Stimulated activated CD4-positive, alpha-beta T cell treated with anti-CD3 and anti-CD28 coated beads, Interleukin-15, amount 100 ng/mL, for 48 hours (primary cell): ENCODE measurements at regions not wholly inside any gene's neighbourhood (a gene's known extent, or its start where the extent isn't known, plus 50 kb on each side); places are given as distances from the start of the nearest gene placed in this dataset.
"Not testable (repeated sequence)": the region's sequence is repeated elsewhere in the genome, so short reads cannot be mapped to it uniquely, and the experiment has no call there.

Source experiments
- DNase-seq, 2 donors: peaks; one replicate each; pipeline ENCODE4 v3.0.0-alpha.2; 2020; ENCODE audit warnings: low read depth in 2 of 2

GRCh38 chr7:142501434-142501833 is 243.6 kb upstream of the PRSS58 start:
- DNase-seq: no peak

DNA sequence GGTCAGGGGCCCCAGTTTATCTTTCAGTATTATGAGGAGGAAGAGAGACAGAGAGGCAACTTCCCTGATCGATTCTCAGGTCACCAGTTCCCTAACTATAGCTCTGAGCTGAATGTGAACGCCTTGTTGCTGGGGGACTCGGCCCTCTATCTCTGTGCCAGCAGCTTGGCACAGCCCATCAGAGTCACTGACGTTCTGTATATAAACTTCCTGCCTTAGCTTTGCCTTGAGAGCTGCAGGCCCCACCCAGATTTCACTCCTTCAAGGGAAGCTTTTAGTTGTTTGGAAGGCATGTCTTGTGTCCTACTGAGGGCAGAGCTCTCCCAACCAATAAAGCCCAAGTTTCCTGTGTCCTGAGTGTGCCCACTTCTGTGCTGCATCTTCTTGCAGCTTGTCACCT is 242.5 kb upstream of the PRSS58 start:
- DNase-seq: no peak

- DNase-seq: no peak
Measured at GRCh38 chr7:142499635-142500034, 241.8 kb upstream of the PRSS58 start.

GRCh38 chr7:142498364-142498763 is 240.5 kb upstream of the PRSS58 start:
- no peak for DNase-seq

GRCh38 chr7:142496545-142496991 is 238.7 kb upstream of the PRSS58 start:
- DNase-seq: no peak

DNA sequence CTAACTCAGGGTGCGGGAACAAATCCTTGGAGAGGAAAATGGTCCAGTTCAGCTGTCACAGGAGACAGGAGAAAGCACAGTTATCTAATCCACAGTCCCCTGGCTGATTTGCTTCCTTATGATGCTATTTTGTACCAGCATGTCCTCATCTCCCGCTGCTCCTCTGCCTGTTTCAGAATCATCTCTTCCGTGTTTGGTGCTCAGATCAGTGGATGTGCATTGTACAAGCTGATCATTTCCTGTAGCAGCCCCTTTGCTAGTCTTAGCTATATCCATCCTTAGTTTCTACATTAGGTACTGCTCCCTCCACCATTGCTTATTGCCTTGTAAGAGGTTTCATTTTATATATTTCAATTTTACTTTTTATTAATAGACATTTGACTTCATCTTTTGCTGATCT is 238.0 kb upstream of the PRSS58 start:
- DNase-seq: not testable (repeated sequence)

DNA sequence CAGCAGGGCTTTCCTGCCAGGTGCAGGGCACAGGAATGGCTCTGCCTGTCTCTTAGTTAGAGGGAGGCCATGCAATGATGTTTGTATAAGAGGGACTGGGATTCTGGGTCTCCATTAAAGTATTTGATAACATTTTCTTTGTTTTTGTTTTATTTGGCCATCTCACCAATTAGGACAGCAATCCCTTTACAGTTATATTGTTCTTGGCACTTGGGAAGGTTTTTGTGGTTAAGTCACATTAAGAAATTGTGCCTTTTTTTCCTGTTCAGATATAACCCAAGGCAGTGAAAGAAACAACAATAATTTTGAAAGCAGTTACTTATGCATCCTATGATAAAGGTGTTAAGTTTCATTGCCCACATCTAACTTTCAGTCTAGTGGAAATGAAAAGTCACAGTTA is 237.4 kb upstream of the PRSS58 start:
- not testable (repeated sequence) for DNase-seq

DNA sequence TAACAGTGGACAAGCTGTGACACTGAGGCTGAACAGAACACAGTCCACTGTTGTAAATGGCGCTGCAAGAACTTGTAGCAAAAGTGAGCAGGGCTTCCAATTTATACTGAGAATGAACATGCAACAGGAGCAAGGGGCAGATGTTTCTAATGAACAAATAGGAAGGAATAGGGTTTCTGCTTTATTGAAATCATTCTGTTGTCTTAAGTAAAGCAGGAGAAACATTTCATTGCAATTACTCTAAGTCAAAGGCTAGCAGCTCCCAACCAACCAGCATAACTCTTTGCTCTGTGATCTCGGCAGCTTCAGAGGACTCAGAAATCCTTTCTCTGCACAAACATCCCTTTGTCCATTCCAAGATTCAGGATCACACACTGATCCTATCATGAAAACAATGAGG is 236.2 kb upstream of the PRSS58 start:
- no peak for DNase-seq

DNA sequence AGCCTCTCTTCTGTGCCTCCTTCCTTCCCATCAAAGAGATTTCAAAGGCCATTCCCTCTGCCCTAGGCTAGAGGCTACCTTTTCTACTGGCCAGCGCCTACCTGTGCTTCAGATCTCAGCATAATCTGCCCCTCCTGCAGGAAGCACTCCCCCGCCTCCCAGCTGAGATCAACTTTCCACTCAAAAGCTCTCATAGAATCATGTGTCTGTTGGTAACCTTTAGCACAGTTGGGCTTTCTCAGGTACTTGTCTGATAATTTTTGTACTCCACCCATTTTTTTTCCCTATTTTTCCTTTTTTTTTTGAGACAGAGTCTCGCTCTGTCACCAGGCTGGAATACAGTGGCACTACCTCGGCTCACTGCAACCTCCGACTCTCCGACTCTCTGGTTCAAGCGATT is 231.0 kb upstream of the PRSS58 start:
- DNase-seq: no peak

GRCh38 chr7:142488036-142488633 is 230.3 kb upstream of the PRSS58 start:
- DNase-seq: no peak

DNA sequence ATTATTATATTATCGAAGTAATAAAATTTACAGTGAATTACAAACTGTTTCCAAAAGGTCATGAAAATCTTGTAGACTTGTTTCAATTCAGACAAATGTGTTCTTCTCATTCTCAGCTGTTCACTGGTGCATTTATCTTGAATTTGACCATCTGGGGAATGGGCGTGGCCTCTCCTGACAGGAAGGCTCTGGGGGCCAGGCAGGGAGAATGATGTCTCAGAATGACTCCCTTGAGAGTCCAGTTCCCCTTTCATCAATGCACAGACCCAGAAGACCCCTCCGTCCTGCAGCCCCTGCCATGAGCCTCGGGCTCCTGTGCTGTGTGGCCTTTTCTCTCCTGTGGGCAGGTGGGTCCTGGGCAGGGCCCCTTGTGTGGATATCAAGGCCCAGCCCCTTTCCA is 229.7 kb upstream of the PRSS58 start:
- not testable (repeated sequence) for DNase-seq

DNA sequence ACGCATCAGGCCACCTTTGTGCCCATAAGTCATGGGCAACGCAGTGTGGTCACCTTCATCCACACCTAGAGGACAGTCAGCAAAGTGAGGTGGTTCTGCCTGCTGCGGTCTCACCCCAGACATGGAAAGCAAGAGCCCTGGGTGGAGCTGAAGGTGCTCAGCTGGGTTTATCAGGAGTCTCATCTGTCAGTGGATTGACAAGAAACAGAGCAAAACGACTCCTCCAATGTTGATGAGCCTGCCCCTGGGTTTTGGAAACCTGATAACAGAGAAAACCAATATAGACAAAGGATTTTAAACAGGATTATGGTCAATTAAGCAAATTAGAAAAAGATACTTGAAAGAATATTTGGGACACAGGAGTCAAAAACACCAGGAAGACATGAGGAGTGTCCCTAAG is 229.3 kb upstream of the PRSS58 start:
- DNase-seq: no peak

DNA sequence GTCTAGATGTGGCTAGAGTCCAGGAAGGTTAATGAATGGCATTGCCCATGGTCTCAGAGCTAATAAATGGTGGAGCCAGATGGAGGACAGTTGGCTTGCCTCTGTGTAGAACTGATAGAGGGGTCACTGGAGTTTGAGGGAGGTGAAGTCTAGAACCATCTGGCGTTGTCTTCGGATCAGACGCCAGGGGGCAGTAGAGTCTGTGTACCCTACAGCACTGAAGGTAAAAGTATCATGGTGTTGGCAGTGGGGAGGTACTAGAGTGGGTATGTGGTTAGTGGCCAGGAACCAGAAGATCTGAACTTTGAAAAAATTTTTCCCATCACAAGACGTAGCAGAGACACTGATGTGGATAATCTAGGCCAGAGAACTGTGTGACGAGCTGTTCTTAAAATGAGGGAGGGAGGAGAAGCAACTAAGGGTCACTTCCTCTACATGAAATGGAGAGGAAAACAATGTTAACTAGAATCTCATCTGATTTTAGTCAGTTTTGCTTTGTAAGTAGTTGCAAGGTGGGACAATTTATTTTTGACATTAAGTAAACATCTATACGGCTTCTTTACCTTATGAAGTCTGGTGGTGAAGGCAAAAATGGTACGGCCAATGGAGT is 227.9 kb upstream of the PRSS58 start:
- DNase-seq: no peak

DNA sequence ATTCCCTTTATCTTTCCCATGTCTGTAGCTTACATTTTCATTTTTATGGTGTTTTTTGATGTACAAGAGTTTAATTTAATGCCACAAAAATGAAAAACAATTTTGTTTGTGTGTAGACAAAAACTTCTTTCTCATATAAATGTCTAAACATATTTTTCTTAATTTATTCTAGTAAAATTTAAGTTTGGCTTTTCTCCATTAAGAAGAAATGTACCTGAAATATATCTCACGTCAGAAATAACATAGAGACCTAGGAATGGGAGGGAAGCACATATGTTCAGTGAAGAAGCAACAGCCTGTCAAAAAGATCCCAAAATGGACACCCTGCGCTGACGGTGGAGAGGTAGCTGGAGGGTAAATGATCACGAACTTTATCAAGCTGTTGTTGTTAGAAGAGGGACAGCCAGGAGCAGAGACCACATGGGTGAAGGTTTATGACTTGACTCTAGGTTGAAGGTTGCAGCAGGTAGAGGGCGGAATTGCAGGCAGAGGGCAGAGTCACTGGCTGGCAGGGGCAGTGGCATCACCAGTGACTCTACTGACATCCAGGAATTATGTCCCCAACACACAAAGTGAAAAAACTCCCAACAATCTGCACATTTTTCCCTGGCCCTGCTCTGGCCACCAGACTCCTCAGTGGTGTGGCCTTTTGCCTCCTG is 225.9 kb upstream of the PRSS58 start:
- DNase-seq: no peak

- DNase-seq: peak in 1 of 2 donors; percentile 54
Measured at GRCh38 chr7:142482891-142483658, 225.2 kb upstream of the PRSS58 start.

GRCh38 chr7:142481548-142481947 is 223.7 kb upstream of the PRSS58 start:
- DNase-seq: no peak

- no peak for DNase-seq
Measured at GRCh38 chr7:142478479-142479220, 220.8 kb upstream of the PRSS58 start.

DNA sequence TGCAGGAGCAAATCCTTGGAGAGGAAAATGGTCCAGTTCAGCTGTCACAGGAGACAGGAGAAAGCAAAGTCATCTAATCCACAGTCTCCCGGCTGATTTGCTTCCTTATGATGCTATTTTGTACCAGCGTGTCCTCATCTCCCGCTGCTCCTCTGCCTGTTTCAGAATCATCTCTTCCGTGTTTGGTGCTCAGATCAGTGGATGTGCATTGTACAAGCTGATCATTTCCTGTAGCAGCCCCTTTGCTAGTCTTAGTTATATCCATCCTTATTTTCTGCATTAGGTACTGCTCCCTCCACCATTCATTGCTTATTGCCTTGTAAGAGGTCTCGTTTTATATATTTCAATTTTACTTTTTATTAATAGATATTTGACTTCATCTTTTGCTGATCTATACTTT is 219.9 kb upstream of the PRSS58 start:
- DNase-seq: not testable (repeated sequence)

GRCh38 chr7:142477079-142477651 is 219.3 kb upstream of the PRSS58 start:
- DNase-seq: no peak

DNA sequence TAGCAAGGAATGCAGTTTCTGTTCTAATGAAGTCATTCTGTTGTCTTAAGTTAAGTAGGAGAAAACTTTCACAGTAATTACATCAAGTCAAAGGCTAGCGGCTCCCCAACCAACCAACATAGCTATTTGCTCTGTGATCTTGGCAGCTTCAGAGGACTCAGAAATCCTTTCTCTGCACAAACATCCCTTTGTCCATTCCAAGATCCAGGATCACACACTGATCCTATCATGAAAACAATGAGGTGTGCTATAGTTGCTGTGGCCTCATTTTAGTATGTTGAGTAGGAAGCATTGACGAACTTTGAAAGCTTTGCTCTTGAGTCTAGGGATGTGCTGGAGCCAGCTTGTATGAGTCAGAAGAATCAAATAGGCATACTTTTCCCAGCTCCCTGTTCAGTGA is 218.2 kb upstream of the PRSS58 start:
- no peak for DNase-seq

DNA sequence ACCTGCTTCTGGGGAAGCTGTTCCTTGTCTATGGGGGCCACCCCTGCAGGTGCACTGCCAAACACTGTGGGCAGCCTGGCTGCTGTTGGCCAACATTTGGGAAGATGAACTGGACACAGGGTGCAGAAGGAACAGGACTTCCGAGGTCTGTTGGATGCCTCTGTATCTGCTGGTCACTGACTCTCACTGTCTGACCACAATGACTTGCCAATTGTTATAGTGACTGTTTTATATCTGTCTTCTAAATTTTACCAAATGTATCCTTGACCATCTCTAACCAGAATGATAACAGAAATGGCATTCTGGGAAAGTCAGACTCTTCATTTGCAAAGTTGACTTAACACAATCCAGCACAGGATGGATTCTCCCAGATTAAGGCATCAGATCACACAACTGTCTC is 214.0 kb upstream of the PRSS58 start:
- no peak for DNase-seq

DNA sequence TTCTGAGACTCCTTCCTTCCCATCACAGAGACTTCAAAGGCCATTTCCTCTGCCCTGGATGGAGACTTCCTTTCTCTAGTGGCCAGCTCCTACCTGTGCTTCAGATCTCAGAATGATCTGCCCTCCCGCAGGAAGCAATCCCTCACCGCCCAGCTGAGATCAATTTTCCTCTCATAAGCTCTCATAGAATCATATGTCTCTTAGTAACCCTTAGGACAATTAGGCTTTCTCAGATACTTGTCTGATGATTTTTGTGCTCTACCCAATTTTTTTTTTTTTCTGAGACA is 212.6 kb upstream of the PRSS58 start:
- DNase-seq: no peak
